ENCODE measurements at regions not wholly inside any gene's neighbourhood (a gene's known extent, or its start where the extent isn't known, plus 50 kb on each side); places are given as distances from the start of the nearest gene placed in this dataset.

GRCh38 chr16:49913720-49914119, 57.8 kb upstream of the ZNF423 start:
- TF ChIP-seq POLR2AphosphoS5 (IDR thresholded peaks at IDR 0.05), result no peak
- no peak for TF ChIP-seq CTCF (IDR thresholded peaks at IDR 0.05 in 8 of 11, conservative IDR thresholded peaks at IDR 0.05 in 3 of 11)
- TF ChIP-seq POLR2A (IDR thresholded peaks at IDR 0.05), result no peak
